HG03175 (cell line): ENCODE measurements at regions not wholly inside any gene's neighbourhood (a gene's known extent, or its start where the extent isn't known, plus 50 kb on each side); places are given as distances from the start of the nearest gene placed in this dataset.
"Not testable (repeated sequence)": the region's sequence is repeated elsewhere in the genome, so short reads cannot be mapped to it uniquely, and the experiment has no call there.

Experiments used
- ATAC-seq: cut with Tn5 transposase; IDR thresholded peaks from one replicate; pipeline ENCODE4 v1.9.1; 2021; ENCODE audit warnings: mild to moderate bottlenecking, moderate library complexity; ENCODE audit not compliant: unreplicated experiment

DNA sequence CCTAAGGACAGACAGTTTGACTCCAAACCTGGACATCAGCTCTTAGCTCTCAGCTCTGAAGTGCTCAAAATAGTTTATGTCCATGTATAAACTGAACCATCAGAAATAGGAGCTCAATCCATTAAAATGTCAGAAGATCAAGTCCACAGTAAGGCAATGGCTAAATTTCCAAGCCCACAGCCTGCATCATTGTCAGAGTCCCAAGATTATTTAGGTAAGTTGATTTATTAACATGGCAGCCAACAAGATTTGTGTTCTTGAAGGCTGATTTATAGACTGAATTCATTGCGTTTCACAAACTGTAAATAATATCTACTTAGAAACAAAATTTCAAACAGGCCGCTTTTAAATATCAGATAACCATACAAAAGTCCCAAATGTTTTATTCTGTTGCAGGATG lies 286.5 kb upstream of the ADGRL3 start:
- no peak for ATAC-seq

DNA sequence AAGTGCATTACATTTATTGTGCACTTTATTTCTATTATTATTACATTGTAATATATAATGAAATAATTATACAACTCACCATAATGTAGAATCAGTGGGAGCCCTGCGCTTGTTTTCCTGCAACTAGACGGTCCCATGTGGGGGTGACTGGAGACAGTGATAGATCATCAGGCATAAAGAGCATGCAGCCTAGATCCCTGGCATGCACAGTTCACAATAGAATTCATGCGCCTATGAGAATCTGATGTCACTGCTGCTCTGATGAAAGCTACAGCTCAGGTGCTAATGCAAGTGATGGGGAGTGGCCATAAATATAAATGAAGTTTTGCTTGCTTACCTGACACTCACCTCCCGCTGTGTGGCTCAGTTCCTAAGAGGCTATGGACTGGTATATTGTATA lies 278.4 kb upstream of the ADGRL3 start:
- not testable (repeated sequence) for ATAC-seq

DNA sequence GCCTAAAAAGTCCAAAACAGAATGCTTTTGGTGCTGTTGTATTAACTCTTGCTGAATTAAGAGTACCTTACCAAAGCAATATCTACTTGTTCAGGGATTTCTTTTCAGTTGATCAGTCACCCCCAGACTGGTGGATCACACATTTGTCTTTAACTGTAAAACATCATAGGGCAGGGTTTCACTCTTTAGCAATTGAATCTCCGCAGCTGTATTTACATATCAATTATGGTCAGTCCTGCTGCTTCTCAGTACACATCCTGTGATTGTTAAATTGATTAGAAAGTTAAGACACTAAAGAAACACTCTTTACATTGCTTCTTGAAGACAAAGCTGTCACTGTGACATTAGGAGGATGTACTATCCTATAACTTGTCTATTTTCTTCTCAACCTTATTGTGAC lies 277.1 kb upstream of the ADGRL3 start:
- ATAC-seq: no peak

GRCh38 chr4:60926624-60927023 lies 273.5 kb upstream of the ADGRL3 start:
- ATAC-seq: no peak

DNA sequence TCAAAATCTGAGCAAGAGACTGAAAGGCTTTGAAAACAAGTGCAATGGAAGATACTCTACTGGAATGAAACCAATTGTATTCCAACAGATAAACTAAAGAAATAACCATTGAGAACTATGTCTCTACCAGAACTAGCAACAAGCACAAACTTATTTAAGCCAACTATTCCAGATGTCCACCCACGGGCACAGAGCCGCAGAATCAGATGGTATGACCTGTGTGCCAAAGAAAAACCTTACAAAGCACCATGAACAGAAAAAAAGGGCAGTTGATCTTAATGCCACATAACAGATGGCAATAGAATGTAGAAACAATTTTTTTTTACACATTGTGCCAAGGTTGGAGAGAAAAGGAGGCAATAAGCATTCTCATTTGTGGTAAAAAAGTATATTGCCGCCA lies 269.3 kb upstream of the ADGRL3 start:
- ATAC-seq: no peak

DNA sequence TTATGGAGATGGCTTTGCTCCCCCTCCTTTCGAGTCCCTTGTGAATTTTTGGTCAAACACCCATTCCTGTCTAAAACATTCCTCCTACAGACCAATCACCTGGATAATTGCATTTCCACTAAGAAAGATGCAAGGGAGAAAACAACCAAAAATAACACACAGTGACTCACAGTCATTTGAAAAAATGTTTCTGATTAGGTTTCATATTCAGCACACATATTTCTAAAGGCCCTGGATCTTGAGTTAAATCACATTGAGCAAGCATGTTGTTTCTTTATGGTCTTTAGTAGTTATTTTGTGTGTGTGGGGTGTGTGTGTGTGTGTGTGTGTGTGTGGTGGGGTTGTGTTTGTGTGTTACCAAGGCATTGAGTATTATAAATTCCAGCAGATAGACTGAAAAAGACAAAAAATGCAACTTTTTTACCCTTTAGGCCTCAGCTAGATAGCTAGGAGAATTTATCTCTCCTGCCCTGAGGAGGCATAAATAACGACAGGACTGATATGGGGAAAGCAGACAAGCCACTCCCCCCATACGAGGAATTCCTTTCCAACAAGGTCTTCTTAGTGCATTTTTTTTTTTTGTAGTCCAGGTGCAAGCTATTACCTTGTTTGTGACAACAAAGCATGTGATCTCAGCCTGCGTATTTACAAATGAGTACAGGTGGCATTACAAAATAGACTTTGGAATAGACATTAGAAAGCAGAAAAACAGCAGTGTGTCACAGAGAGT lies 265.4 kb upstream of the ADGRL3 start:
- no peak for ATAC-seq

GRCh38 chr4:60938181-60938580 lies 261.9 kb upstream of the ADGRL3 start:
- no peak for ATAC-seq

GRCh38 chr4:60938621-60939020 lies 261.5 kb upstream of the ADGRL3 start:
- no peak for ATAC-seq

GRCh38 chr4:60944060-60944459 lies 256.1 kb upstream of the ADGRL3 start:
- no peak for ATAC-seq

DNA sequence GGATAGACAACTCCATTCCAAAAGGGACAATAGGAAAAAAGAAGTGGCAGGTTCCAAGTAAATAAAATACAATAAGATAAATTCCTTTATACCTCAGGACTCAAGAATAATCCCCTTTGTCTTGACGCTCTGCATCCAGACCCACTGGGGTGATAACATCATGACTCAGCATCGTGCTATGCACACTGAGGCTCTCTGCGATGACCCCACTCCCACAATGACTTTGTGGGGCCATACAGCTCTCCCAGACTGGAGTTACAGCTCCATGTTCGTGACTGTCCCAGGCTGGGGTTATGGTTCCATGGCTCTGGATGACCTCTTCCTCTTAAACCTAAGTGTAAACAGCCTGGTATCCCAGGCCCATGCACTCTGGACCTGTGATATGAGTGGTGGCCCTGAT lies 254.5 kb upstream of the ADGRL3 start:
- ATAC-seq: no peak

DNA sequence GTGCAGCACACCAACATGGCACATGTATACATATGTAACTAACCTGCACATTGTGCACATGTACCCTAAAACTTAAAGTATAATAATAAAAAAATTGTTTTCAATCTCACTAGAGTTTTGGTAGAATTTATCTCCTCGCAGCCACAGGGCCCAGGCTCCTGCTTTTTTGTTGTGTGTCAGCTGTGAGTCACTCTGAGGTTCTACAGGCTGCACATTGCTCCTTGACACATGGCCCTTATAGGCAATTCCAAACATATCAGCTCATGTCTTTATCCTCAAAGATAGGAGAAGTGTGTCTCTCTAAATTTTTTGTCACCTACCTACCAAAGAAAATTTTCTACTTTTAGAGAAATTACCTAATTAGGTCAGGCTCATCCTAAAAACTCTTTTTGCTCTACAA lies 252.1 kb upstream of the ADGRL3 start:
- no peak for ATAC-seq

GRCh38 chr4:60952921-60953320 lies 247.2 kb upstream of the ADGRL3 start:
- no peak for ATAC-seq

GRCh38 chr4:60953826-60954225 lies 246.3 kb upstream of the ADGRL3 start:
- no peak for ATAC-seq

- no peak for ATAC-seq
Measured at GRCh38 chr4:60962286-60962685, 237.8 kb upstream of the ADGRL3 start.

DNA sequence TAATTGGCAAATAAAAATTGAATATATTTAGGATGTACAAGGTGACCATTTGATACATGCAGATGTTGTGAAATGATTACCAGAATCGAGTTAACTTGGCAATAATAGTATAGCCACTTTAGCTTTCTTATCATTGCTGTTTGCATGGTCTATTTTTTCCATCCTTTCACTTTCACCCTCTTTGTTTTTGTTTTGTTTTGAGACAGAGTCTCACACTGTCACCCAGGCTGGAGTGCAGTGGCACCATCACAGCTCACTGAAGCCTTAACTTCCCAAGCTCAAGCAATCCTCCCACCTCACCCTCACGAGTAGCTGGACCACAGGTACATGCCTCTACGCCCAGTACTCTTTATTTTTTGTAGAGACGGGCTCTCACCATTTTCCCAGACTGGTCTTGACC lies 218.6 kb upstream of the ADGRL3 start:
- ATAC-seq: no peak

GRCh38 chr4:60989141-60989540 lies 211.0 kb upstream of the ADGRL3 start:
- ATAC-seq: no peak

DNA sequence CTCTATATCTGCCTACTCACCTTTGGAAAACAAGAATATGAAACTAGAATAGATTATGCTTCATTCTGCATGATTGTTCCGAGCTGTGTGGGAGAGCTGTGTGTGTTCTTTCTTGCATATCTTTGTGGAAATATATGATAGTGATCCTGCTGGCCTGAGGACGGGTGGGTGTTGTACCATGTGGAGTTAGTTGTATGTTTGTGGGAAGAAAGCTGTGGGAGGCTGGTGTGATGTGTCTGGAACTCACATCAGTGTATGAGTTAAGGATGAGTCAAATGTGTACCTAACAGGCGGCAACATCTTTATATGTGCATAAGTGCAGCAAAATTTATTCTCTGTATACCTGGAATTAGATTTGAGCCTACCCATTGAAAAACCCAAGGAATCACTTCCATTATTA lies 208.1 kb upstream of the ADGRL3 start:
- ATAC-seq: no peak

- ATAC-seq: no peak
Measured at GRCh38 chr4:61003301-61003700, 196.8 kb upstream of the ADGRL3 start.

GRCh38 chr4:61004651-61005170 lies 195.4 kb upstream of the ADGRL3 start:
- ATAC-seq: no peak

GRCh38 chr4:61011051-61011450 lies 189.1 kb upstream of the ADGRL3 start:
- no peak for ATAC-seq

DNA sequence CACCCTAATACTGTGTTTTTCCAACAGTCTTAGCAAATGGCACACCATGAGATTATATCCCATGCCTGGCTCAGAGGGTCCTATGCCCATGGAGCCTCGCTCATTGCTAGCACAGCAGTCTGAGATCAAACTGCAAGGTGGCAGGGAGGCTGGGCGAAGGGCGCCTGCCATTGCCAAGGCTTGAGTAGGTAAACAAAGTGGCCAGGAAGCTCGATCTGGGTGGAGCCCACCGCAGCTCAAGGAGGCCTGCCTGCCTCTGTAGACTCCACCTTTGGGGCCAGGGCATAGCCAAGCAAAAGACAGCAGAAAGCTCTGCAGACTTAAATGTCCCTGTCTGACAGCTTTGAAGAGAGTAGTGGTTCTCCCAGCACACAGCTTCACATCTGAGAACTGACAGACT lies 188.2 kb upstream of the ADGRL3 start:
- not testable (repeated sequence) for ATAC-seq

DNA sequence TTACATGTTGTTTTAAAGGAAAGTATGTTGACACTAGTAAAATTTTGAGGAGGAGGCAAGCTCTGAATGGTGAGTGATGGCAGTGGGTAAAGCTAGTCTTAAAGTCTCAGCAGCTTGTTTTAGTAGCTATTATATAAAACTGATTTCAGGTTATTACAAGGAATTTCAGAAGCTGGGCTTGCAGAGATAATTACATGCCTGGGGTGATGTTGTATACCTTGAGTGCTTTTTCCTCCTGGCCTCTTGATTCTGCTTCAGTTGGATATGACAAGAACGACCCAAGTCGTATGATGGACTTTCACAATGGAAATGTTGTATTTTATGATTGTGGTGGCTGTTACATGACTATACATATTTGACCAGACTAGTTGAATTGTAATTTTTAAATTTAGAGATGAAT lies 175.5 kb upstream of the ADGRL3 start:
- no peak for ATAC-seq

DNA sequence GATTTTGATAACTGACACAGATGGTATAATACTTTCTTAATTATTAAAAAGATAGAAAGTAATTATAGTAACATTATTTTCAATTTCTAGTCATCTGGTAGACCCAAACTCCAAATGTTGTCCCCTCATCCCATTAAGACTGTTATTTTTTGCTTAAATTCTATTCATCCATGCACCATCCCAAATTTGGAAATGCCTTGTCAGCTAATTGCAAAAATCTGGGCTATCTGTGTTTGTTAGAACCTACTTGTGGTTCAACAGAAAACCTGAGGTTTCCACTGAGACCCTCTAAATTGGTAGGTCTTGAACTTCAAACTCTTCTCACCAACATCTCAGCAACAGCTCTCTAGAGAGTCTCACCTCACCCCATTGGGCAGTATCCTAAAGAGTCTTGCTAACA lies 172.2 kb upstream of the ADGRL3 start:
- ATAC-seq: no peak
